Hepatocyte (in vitro differentiated cells): ENCODE measurements at regions not wholly inside any gene's neighbourhood (a gene's known extent, or its start where the extent isn't known, plus 50 kb on each side); places are given as distances from the start of the nearest gene placed in this dataset.
A peak's percentile ranks its signal among the peaks of the same experiment; 100 is the strongest.

Experiments used
- DNase-seq: peaks from one replicate; pipeline ENCODE4 v3.0.0-alpha.2; 2016; ENCODE audit warnings: low spot score
- H2AFZ ChIP-seq: fragments of 200-600 bp; sonication (generic); 2 replicates; pipeline ENCODE4 v1.6.0; 2016; ENCODE audit warnings: antibody characterized with exemption, mild to moderate bottlenecking
- H3K27ac ChIP-seq: fragments of 200-600 bp; sonication (generic); 2 replicates; pipeline ENCODE4 v1.5.1; 2016; ENCODE audit warnings: mild to moderate bottlenecking
- H3K27me3 ChIP-seq: fragments of 200-600 bp; sonication (generic); 2 replicates; pipeline ENCODE4 v1.6.1; 2016
- H3K36me3 ChIP-seq: fragments of 200-600 bp; sonication (generic); replicated peaks from 2 replicates; pipeline ENCODE4 v1.5.1; 2016; ENCODE audit warnings: low read depth; ENCODE audit not compliant: insufficient read depth
- H3K4me1 ChIP-seq: fragments of 200-600 bp; sonication (generic); 2 replicates; pipeline ENCODE4 v1.5.1; 2016; ENCODE audit warnings: mild to moderate bottlenecking, moderate library complexity; ENCODE audit not compliant: insufficient read depth
- H3K4me2 ChIP-seq: fragments of 200-600 bp; sonication (generic); 2 replicates; pipeline ENCODE4 v1.6.0; 2016
- H3K4me3 ChIP-seq: fragments of 200-600 bp; sonication (generic); 2 replicates; pipeline ENCODE4 v1.5.1; 2016; ENCODE audit warnings: mild to moderate bottlenecking
- H3K79me2 ChIP-seq: fragments of 200-600 bp; sonication (generic); 2 replicates; pipeline ENCODE4 v1.6.0; 2017; ENCODE audit warnings: mild to moderate bottlenecking
- H3K9me2 ChIP-seq: fragments of 200-600 bp; sonication (generic); replicated peaks from 2 replicates; pipeline ENCODE4 v1.6.0; 2017; ENCODE audit warnings: mild to moderate bottlenecking; ENCODE audit not compliant: insufficient read depth
- H3K9me3 ChIP-seq: fragments of 200-600 bp; sonication (generic); 2 replicates; pipeline ENCODE4 v1.5.1; 2016; ENCODE audit warnings: low read depth, mild to moderate bottlenecking
- H4K20me1 ChIP-seq: fragments of 200-600 bp; sonication (generic); 2 replicates; pipeline ENCODE4 v1.6.0; 2016; ENCODE audit warnings: mild to moderate bottlenecking; ENCODE audit not compliant: insufficient read depth, poor library complexity, severe bottlenecking
- EZH2 ChIP-seq: fragments of 200-600 bp; sonication (generic); IDR thresholded peaks from 2 replicates; pipeline ENCODE4 v1.6.1; 2016; ENCODE audit warnings: antibody characterized with exemption, mild to moderate bottlenecking, borderline replicate concordance
- EZH2phosphoT487 ChIP-seq: fragments of 200-600 bp; sonication (generic); IDR thresholded peaks from one replicate; pipeline ENCODE4 v1.6.1; 2018; ENCODE audit warnings: antibody characterized with exemption, mild to moderate bottlenecking, low read depth, moderate library complexity; ENCODE audit not compliant: unreplicated experiment, severe bottlenecking
- WGBS: methylation state at CpG from one replicate; pipeline ENCODE4 v1.1.6; 2016; ENCODE audit warnings: low lambda C conversion rate; ENCODE audit errors: missing lambda C conversion rate; 5-methylcytosine and 5-hydroxymethylcytosine counted together
- TF ChIP-seq, protein P1 (sequence below): fragments of 200-600 bp; sonication (generic); IDR thresholded peaks from 2 replicates; pipeline ENCODE4 v1.5.1; 2016; ENCODE audit warnings: antibody characterized with exemption, mild to moderate bottlenecking; ENCODE audit not compliant: poor library complexity

- peak overlapping the region; percentile 65 for H3K27ac ChIP-seq
- H3K27me3 ChIP-seq, result no peaks in the 10 kb centered on the region
- no peak overlapping the region for H3K4me3 ChIP-seq
- no peak for DNase-seq
- no peaks in the 10 kb centered on the region for H4K20me1 ChIP-seq
- H3K9me2 ChIP-seq, result no peaks in the 10 kb centered on the region
- WGBS, result 10% methylated on average over 8 of the region's 8 CpGs
- no peaks in the 10 kb centered on the region for H3K36me3 ChIP-seq
- H3K4me2 ChIP-seq, result no peak overlapping the region
- no peaks in the 10 kb centered on the region for H3K79me2 ChIP-seq
- H2AFZ ChIP-seq, result peak overlapping the region; percentile 0
- peaks cover 17% of the 10 kb centered on the region for H3K4me1 ChIP-seq
- H3K9me3 ChIP-seq, result no peaks in the 10 kb centered on the region
- TF ChIP-seq, protein P1, sequence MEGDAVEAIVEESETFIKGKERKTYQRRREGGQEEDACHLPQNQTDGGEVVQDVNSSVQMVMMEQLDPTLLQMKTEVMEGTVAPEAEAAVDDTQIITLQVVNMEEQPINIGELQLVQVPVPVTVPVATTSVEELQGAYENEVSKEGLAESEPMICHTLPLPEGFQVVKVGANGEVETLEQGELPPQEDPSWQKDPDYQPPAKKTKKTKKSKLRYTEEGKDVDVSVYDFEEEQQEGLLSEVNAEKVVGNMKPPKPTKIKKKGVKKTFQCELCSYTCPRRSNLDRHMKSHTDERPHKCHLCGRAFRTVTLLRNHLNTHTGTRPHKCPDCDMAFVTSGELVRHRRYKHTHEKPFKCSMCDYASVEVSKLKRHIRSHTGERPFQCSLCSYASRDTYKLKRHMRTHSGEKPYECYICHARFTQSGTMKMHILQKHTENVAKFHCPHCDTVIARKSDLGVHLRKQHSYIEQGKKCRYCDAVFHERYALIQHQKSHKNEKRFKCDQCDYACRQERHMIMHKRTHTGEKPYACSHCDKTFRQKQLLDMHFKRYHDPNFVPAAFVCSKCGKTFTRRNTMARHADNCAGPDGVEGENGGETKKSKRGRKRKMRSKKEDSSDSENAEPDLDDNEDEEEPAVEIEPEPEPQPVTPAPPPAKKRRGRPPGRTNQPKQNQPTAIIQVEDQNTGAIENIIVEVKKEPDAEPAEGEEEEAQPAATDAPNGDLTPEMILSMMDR, result no peak
- TF ChIP-seq EZH2phosphoT487, result no peak
- no peak for TF ChIP-seq EZH2
Measured at GRCh38 chr1:162918151-162918754, 57.3 kb upstream of the CCDC190 start.

GRCh38 chr1:162916821-162917613 lies 56.0 kb upstream of the CCDC190 start:
- Histone ChIP-seq H3K4me3 (no peak overlapping the region), H3K4me2 (no peak overlapping the region), H3K36me3 (no peaks in the 10 kb centered on the region), H3K9me3 (peaks cover 6% of the 10 kb centered on the region), H3K79me2 (no peaks in the 10 kb centered on the region), H3K9me2 (no peaks in the 10 kb centered on the region), H4K20me1 (no peaks in the 10 kb centered on the region), H3K4me1 (peaks cover 17% of the 10 kb centered on the region), H3K27me3 (no peaks in the 10 kb centered on the region), H3K27ac (no peak overlapping the region), H2AFZ (no peak overlapping the region)
- 95% methylated on average over 6 of the region's 6 CpGs for WGBS
- TF ChIP-seq EZH2phosphoT487, result no peak
- TF ChIP-seq, protein P1, result no peak
- TF ChIP-seq EZH2, result no peak
- no peak for DNase-seq

- no peak for DNase-seq
- Histone ChIP-seq H2AFZ (no peak overlapping the region), H3K4me3 (no peak overlapping the region), H3K79me2 (no peaks in the 10 kb centered on the region), H3K27me3 (no peaks in the 10 kb centered on the region), H3K27ac (no peak overlapping the region), H3K9me3 (peaks cover 11% of the 10 kb centered on the region), H3K9me2 (no peaks in the 10 kb centered on the region), H3K36me3 (no peaks in the 10 kb centered on the region), H3K4me2 (no peak overlapping the region), H3K4me1 (peaks cover 17% of the 10 kb centered on the region), H4K20me1 (no peaks in the 10 kb centered on the region)
- 55% methylated on average over 2 of the region's 2 CpGs for WGBS
- TF ChIP-seq EZH2phosphoT487, result no peak
- TF ChIP-seq, protein P1, result no peak
- TF ChIP-seq EZH2, result no peak
Measured at GRCh38 chr1:162916407-162916806, 55.4 kb upstream of the CCDC190 start.
